AG08396 (cell line): ENCODE measurements at regions not wholly inside any gene's neighbourhood (a gene's known extent, or its start where the extent isn't known, plus 50 kb on each side); places are given as distances from the start of the nearest gene placed in this dataset.
"Not testable (repeated sequence)": the region's sequence is repeated elsewhere in the genome, so short reads cannot be mapped to it uniquely, and the experiment has no call there.

Experiments
- DNase-seq: peaks from one replicate; pipeline ENCODE4 v3.0.0; 2012; ENCODE audit warnings: low spot score, mixed read lengths

- no peak for DNase-seq
Measured at GRCh38 chrX:78603908-78604307, 55.2 kb downstream of the RTL3 start.

GRCh38 chrX:78595901-78596502, 63.1 kb downstream of the RTL3 start:
- peak; percentile 2 for DNase-seq

GRCh38 chrX:78593701-78594100, 65.4 kb downstream of the RTL3 start:
- DNase-seq = no peak

GRCh38 chrX:78592030-78592429, 67.1 kb downstream of the RTL3 start:
- DNase-seq = no peak

GRCh38 chrX:78574306-78574705, 84.8 kb downstream of the RTL3 start:
- DNase-seq = no peak

DNA sequence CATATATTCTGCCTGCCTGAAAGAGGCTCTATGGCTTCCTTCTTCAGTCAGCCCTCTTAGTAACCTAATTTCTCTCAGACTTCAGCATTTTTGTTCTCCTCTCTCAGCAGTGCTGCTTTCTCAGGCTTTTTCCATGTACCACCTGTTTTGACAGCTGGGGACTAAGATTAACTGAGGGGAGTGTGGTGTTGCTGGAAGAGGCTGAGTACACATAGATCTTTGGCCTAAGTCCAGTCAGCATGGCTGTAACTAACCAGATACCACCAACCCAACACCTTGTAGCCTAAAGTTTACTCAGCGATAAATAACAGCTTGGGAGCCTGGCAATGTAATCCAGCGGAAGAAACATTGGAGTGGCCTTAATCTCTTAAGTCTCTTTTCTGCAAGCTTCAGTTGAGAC, 85.5 kb downstream of the RTL3 start:
- no peak for DNase-seq

GRCh38 chrX:78571849-78572248, 87.3 kb downstream of the RTL3 start:
- no peak for DNase-seq

GRCh38 chrX:78555401-78555980, 103.6 kb downstream of the RTL3 start:
- no peak for DNase-seq

DNA sequence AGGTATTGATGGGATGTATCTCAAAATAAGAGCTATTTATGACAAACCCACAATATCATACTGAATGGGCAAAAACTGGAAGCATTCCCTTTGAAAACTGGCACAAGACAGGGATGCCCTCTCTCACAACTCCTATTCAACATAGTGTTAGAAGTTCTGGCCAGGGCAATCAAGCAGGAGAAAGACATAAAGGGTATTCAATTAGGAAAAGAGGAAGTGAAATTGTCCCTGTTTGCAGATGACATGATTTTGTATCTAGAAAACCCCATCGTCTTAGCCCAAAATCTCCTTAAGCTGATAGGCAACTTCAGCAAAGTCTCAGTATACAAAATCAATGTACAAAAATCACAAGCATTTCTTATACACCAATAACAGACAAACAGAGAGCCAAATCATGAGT, 106.5 kb downstream of the RTL3 start:
- not testable (repeated sequence) for DNase-seq

GRCh38 chrX:78548012-78548411, 111.1 kb downstream of the RTL3 start:
- peak; percentile 10 for DNase-seq

GRCh38 chrX:78545233-78545632, 113.9 kb downstream of the RTL3 start:
- DNase-seq = no peak

DNA sequence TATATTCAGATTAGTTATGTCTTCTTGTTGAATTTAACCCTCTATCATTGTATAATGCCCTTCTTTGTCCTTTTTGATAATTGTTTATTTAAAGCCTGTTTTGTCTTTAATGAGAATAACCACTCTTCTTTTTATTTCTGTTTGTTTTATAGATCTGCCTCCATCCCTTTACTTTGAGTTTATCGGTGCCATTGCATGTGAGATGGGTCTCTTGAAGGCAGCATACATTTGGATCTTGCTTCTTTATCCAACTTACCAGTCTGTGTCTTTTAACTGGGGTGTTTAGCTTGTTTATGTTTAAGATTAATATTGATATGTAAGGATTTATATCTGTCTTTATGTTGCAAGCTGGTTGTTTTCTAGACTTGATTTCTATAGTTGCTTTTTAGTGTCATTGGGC, 115.8 kb downstream of the RTL3 start:
- DNase-seq = no peak

DNA sequence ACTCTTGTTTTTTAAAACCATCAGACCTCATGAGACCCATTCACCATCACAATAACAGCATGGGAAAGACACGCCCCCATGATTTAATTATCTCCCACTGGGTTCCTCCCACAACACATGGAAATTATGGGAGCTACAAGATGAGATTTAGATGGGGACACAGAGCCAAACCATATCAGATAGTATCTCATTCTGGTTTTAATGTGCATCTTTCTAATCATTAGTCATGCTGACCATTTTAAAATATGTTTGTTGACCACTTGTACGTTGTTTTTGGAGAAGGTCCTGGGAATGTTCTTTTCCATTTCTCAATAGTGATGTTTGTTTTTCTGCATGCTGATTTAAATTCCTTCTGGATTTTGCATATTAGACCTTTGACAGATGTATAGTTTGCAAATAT, 119.0 kb downstream of the RTL3 start:
- DNase-seq = no peak

DNA sequence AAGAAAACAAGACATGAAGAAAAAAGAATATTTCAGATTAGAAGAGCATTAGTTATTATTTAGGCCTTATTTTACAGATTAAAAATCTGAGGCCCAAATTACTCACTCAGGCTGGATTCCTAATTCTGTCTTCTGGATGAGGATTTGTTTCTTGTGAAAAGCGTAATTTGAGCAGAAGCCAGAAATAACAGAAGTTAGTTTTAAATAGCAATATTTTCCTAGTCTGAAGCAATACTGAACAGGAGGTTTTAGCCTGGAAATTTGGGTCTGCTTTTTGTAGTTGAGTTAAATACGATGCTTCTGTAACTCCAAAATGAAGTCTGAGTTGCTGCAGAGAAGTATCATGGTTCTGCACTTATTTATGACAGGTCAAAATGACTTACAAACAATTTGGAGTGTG, 124.9 kb downstream of the RTL3 start:
- DNase-seq = no peak

DNA sequence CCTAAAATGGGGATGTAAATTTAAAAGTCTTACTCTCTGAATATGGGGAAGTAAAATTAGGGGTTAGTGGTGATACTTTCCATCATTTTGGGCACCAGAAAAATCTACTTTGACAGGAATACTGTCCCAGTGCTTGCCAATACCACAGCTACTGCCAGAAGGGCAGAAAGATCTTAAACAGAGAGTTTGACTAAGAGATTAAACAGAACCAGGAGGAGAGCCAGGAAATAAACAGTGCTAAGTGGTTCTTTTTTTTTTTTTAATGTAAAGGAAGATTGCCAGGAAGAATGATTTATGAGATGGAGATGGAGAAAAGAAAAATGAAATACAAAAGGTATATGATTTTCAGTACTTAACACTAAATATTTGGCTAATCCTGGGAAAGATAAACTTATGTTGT, 126.8 kb downstream of the RTL3 start:
- no peak for DNase-seq

DNA sequence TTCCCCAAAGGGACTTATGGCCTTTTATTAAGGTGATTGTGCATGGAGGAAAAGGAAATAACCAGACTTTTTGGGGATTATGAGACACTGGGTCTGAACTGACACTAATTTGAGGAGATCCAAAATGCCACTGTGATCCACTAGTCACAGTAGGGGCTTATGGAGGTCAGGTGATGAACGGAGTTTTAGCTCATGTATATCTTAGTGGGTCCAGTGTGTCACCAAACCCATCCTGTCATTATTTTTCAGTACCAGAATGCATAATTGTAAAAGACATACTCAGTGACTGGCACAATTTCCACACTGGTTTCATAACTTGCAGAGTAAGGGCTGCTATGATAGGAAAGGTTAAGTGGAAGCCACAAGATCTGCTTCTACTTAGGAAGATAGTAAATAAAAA, 131.3 kb downstream of the RTL3 start:
- no peak for DNase-seq

- peak; percentile 15 for DNase-seq
Measured at GRCh38 chrX:78527263-78527662, 131.9 kb downstream of the RTL3 start.

- DNase-seq = no peak
Measured at GRCh38 chrX:78522601-78523000, 136.5 kb downstream of the RTL3 start.

DNA sequence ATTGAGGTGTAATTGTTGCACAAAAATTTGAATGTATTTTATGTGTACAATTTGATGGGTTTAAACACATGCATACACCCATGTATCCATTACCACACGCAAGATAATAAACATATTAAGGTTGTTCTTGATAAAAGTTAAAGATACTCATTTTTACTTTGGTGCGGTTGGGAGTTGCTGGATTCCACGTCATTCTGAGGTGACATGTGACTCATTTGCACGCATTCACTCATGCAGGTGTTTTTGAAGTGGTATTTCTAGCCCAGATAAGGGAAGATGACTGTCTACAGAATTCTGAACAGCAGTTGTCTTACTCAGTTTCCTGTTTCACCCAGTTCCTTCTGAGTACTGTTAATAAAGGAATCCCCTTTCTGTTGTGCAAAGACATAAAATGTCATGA, 142.0 kb downstream of the RTL3 start:
- no peak for DNase-seq

DNA sequence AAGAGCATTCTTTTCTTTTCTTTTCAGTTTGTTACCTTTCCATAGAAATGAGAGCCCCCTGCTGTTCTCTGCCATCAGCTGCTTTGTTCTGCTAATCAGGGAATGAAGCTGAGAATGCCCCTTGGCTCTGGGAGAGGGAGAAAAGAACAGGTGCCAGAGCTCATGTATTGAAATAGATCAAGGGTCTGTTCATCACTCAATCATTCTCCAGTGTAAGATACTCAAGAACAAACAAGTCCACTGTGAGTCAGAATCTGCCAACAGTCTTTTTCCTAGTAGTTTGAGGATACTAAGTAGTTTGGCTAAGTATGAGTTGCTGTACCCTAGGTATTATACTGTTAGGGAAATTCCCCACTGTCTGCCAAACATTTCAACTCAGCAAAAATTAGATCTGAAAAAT, 144.3 kb downstream of the RTL3 start:
- no peak for DNase-seq

GRCh38 chrX:78513971-78514738, 145.0 kb downstream of the RTL3 start:
- DNase-seq = no peak

DNA sequence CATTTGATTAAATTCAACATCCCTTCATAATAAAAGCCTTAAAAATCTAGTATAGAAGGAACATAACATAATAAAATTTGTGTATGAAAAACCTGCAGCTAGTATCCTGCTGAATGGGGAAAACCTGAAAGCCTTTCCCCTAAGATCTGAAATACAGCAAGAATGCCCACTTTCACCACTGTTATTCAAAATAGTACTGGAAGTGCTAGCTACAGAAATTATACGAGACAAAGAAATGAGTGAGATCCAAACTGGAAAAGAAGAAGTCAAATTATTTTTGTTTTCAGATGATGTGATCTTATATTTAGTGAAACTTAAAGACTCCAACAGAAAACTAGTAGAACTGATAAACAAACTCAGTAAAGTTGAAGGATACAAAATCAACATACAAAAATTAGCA, 152.9 kb downstream of the RTL3 start:
- no peak for DNase-seq

DNA sequence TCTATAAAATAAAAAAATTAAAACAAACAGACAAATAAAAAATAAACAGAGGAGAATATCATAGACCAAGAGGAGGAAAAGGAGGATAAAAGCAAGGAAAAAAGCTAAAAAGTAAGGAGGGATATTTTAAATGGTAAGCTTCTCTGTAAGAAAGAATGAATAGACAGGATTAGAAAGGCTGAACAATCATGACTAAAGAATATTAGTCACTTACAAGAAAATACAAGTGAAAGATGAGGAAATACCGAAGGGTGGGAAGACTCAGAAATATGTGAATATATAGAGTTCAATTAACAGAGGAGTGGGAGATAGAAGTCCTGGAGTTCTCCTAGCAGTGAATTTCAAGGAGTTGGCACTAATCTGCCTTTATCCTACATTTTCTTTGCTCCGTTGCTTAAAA, 162.6 kb downstream of the RTL3 start:
- no peak for DNase-seq

DNA sequence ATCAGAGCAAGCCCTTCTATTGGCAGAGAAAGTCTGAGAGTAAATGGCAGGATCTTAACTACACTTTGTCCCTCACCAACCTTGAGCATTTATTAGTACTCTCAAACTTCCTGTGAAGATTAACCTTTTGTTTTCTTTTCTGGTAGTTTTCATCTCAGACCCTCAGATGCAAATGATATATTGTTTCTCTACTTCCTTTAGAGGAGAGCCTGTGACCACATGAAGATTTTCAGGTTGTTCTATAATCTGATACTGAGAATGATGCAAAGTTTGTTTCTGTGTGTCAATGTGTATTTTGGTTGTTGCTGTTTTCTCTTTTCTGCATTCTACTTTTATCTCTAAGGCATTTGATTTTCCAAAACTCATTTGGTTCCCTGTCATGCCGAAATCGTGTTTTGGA, 165.8 kb upstream of the CYSLTR1 start:
- DNase-seq = no peak
